Panc1 (cell line): ENCODE measurements at regions not wholly inside any gene's neighbourhood (a gene's known extent, or its start where the extent isn't known, plus 50 kb on each side); places are given as distances from the start of the nearest gene placed in this dataset.

ENCODE experiments used
- ATAC-seq: fragments of 200-7000 bp; cut with Tn5 transposase; 2 replicates; pipeline ENCODE4 v1.9.1; 2020; ENCODE audit warnings: mild to moderate bottlenecking, moderate library complexity
- BruUV-seq: library from RNA; stranded (reverse); fragments of 400-500 nt; replicated peaks from 2 replicates; lab custom pipeline; 2021; lab: Mats Ljungman, UMichigan
- CTCF ChIA-PET: fragments of 300-600 bp; sonication (Branson Sonifier 250); formaldehyde crosslinking; loops from one replicate; lab custom pipeline; 2022; ENCODE audit warnings: antibody characterized with exemption; lab: Charles Lee
- POLR2A ChIA-PET: fragments of 300-600 bp; sonication (Branson Sonifier 250); formaldehyde crosslinking; loops from one replicate; lab custom pipeline; 2022; ENCODE audit warnings: antibody characterized with exemption; lab: Charles Lee
- DNase-seq: peaks from one replicate; pipeline ENCODE4 v3.0.0-alpha.2; 2010; ENCODE audit warnings: low read depth, low spot score
- H3K27ac ChIP-seq: 2 replicates; pipeline ENCODE4 v1.5.1; 2011; ENCODE audit warnings: mild to moderate bottlenecking, low read length, inconsistent platforms
- H3K27me3 ChIP-seq: fragments of 200-500 bp; sonication (Bioruptor generic); 2 replicates; pipeline ENCODE4 v1.6.0; 2014; ENCODE audit warnings: low read length, inconsistent platforms; ENCODE audit not compliant: control insufficient read depth, insufficient read depth
- H3K36me3 ChIP-seq: fragments of 200-500 bp; sonication (Bioruptor generic); 2 replicates; pipeline ENCODE4 v1.5.1; 2014; ENCODE audit warnings: inconsistent platforms, mild to moderate bottlenecking, low read length, moderate library complexity; ENCODE audit not compliant: control insufficient read depth, insufficient read depth
- H3K4me1 ChIP-seq: 2 replicates; pipeline ENCODE4 v1.5.1; 2011; ENCODE audit warnings: inconsistent platforms, mild to moderate bottlenecking, low read length, moderate library complexity; ENCODE audit not compliant: control insufficient read depth, insufficient read depth
- H3K4me3 ChIP-seq, 2 experiments: 2 replicates each; pipeline ENCODE4 v1.5.1; 2011 to 2012; ENCODE audit warnings: low read depth in 2 of 2, low read length in 2 of 2, mild to moderate bottlenecking in 2 of 2, inconsistent platforms in 1 of 2, moderate library complexity in 1 of 2
- H3K9me3 ChIP-seq: fragments of 200-500 bp; sonication (Bioruptor generic); 2 replicates; pipeline ENCODE4 v1.5.1; 2014; ENCODE audit warnings: low read depth, mild to moderate bottlenecking, inconsistent platforms, low read length, moderate library complexity; ENCODE audit not compliant: control insufficient read depth, insufficient read depth
- CTCF ChIP-seq: fragments of 450-650 bp; IDR thresholded peaks from 2 replicates; pipeline ENCODE4 v1.5.1; 2017; ENCODE audit warnings: mild to moderate bottlenecking
- POLR2AphosphoS5 ChIP-seq: IDR thresholded peaks from 2 replicates; pipeline ENCODE4 v1.6.1; 2012; ENCODE audit warnings: mild to moderate bottlenecking, low read depth, low read length, moderate library complexity
- SIN3A ChIP-seq: IDR thresholded peaks from 2 replicates; pipeline ENCODE4 v1.6.1; 2012; ENCODE audit warnings: low read depth, mild to moderate bottlenecking, low read length, moderate library complexity, borderline replicate concordance; ENCODE audit not compliant: insufficient read depth
- TCF7L2 ChIP-seq: IDR thresholded peaks from 2 replicates; pipeline ENCODE4 v1.6.1; 2011; ENCODE audit warnings: mild to moderate bottlenecking, low read depth, low read length, inconsistent platforms
- in situ Hi-C: cut with HindIII; loops from 2 replicates; pipeline ENCODE4 v1.10.0; 2016; ENCODE audit warnings: low sequenced_read_pairs, low pct_unique_long_range_greater_than_20kb
- intact Hi-C: fragments of 100-400 bp; cut with micrococcal nuclease; formaldehyde crosslinking; loops from one replicate; pipeline ENCODE4 v1.10.0; 2022; ENCODE audit not compliant: unreplicated experiment
- TF ChIP-seq, protein P1 (sequence below), 2 experiments: IDR thresholded peaks; 2 replicates each; pipeline ENCODE4 v1.6.1; 2011 to 2012; ENCODE audit warnings: low read depth in 2 of 2, control low read depth in 1 of 2, low read length in 1 of 2, mild to moderate bottlenecking in 1 of 2, moderate library complexity in 1 of 2; ENCODE audit not compliant: insufficient read depth in 1 of 2

- H3K9me3 ChIP-seq: no peaks in the 10 kb centered on the region
- ChIA-PET POLR2A (no interaction called here), CTCF (no interaction called here)
- no TSS peak for BruUV-seq
- H3K4me1 ChIP-seq: no peaks in the 10 kb centered on the region
- H3K4me3 ChIP-seq: no peak overlapping the region
- H3K27me3 ChIP-seq: no peaks in the 10 kb centered on the region; the same call in 1 of the 2 replicates
- intact Hi-C loops (no loop called here), in situ Hi-C loops (no loop called here)
- TF ChIP-seq SIN3A (no peak), CTCF (no peak), TCF7L2 (no peak), POLR2AphosphoS5 (no peak)
- TF ChIP-seq, protein P1, sequence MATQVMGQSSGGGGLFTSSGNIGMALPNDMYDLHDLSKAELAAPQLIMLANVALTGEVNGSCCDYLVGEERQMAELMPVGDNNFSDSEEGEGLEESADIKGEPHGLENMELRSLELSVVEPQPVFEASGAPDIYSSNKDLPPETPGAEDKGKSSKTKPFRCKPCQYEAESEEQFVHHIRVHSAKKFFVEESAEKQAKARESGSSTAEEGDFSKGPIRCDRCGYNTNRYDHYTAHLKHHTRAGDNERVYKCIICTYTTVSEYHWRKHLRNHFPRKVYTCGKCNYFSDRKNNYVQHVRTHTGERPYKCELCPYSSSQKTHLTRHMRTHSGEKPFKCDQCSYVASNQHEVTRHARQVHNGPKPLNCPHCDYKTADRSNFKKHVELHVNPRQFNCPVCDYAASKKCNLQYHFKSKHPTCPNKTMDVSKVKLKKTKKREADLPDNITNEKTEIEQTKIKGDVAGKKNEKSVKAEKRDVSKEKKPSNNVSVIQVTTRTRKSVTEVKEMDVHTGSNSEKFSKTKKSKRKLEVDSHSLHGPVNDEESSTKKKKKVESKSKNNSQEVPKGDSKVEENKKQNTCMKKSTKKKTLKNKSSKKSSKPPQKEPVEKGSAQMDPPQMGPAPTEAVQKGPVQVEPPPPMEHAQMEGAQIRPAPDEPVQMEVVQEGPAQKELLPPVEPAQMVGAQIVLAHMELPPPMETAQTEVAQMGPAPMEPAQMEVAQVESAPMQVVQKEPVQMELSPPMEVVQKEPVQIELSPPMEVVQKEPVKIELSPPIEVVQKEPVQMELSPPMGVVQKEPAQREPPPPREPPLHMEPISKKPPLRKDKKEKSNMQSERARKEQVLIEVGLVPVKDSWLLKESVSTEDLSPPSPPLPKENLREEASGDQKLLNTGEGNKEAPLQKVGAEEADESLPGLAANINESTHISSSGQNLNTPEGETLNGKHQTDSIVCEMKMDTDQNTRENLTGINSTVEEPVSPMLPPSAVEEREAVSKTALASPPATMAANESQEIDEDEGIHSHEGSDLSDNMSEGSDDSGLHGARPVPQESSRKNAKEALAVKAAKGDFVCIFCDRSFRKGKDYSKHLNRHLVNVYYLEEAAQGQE (IDR thresholded peaks at IDR 0.05; ENCODE audit: insufficient read depth in 1 of 2, low read depth in 2 of 2, low read length in 1 of 2): no peak
- no peaks in the 10 kb centered on the region for H3K36me3 ChIP-seq
- ATAC-seq: no peak
- H3K27ac ChIP-seq: no peak overlapping the region
- no peak for DNase-seq
Measured at GRCh38 chr5:2579126-2579525, 172.4 kb downstream of the IRX2 start.

DNA sequence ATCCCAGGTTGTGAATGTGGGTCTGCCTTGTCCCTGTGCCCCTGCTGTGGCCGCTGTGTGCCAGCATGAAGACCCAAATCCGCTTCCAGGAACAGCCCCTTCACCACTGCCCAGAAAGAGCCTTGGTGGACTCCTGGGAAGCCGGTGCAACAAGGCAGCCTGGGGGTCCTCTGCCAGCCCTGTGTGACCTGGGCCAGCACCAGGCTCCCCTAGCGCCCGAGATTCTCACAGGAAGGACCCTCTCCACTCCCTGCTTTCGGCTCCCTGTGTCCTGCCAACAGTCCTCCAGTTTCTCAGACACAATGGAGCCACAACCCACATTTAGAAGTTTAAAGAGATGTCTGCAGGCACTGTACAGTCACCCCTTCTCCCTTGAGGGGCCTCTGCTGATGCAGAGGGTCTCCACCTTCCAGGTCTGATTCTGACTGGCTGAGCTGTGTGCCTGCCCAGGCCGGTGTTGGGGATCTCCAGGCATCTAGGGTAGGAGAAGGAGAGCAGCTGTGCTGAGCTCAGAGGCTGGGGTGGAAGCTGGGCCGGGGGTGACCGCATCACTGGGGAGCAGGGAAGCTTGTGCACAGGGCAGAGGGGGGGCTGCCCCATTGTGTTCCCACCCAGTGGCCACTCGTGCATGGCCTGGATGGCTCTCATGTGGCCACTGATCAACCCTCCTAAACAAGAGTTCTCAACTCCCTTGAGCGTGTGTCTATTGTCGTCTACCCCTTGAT is 174.0 kb downstream of the IRX2 start:
- no TSS peak for BruUV-seq
- DNase-seq (no peak), ATAC-seq (no peak)
- intact Hi-C loops (no loop called here), in situ Hi-C loops (no loop called here)
- no peak for TF ChIP-seq SIN3A
- TF ChIP-seq, protein P1 (IDR thresholded peaks at IDR 0.05; ENCODE audit: insufficient read depth in 1 of 2, low read depth in 2 of 2, low read length in 1 of 2): no peak
- TF ChIP-seq TCF7L2: no peak
- no peak for TF ChIP-seq CTCF
- TF ChIP-seq POLR2AphosphoS5: no peak
- no peaks in the 10 kb centered on the region; the same call in 1 of the 2 replicates for H3K27me3 ChIP-seq
- no peaks in the 10 kb centered on the region for H3K9me3 ChIP-seq
- no peak overlapping the region for H3K4me3 ChIP-seq
- ChIA-PET POLR2A (no interaction called here), CTCF (no interaction called here)
- H3K27ac ChIP-seq: no peak overlapping the region
- H3K4me1 ChIP-seq: no peaks in the 10 kb centered on the region
- H3K36me3 ChIP-seq: no peaks in the 10 kb centered on the region
